Uterus (tissue), 2 donors: ENCODE measurements at regions not wholly inside any gene's neighbourhood (a gene's known extent, or its start where the extent isn't known, plus 50 kb on each side); places are given as distances from the start of the nearest gene placed in this dataset.

Experiments used
- CTCF ChIP-seq, 4 experiments: fragments of 200-600 bp in 2 of 4; fragments of 450-650 bp in 2 of 4; sonication (generic) in 2 of 4; IDR thresholded peaks; one replicate each; pipeline ENCODE4 v1.5.1; 2016 to 2019; ENCODE audit warnings: antibody characterized with exemption in 4 of 4, mild to moderate bottlenecking in 2 of 4, moderate library complexity in 1 of 4
- POLR2A ChIP-seq, 2 donors: fragments of 450-650 bp; IDR thresholded peaks; one replicate each; pipeline ENCODE4 v1.6.1; 2016; ENCODE audit warnings: antibody characterized with exemption in 2 of 2, mild to moderate bottlenecking in 1 of 2, moderate library complexity in 1 of 2

GRCh38 chr20:24378661-24379483 is 90.6 kb upstream of the SYNDIG1 start:
- no peak for TF ChIP-seq POLR2A (IDR thresholded peaks at IDR 0.05)
- TF ChIP-seq CTCF (IDR thresholded peaks at IDR 0.05) = no peak
